Tibial nerve (tissue), 3 donors: ENCODE measurements at regions not wholly inside any gene's neighbourhood (a gene's known extent, or its start where the extent isn't known, plus 50 kb on each side); places are given as distances from the start of the nearest gene placed in this dataset.

Experiments used
- POLR2A ChIP-seq, 2 donors: fragments of 450-650 bp; IDR thresholded peaks; one replicate each; pipeline ENCODE4 v1.6.1; 2017; ENCODE audit warnings: antibody characterized with exemption in 2 of 2, mild to moderate bottlenecking in 2 of 2, moderate library complexity in 2 of 2
- TF ChIP-seq, protein P1 (sequence below), 5 experiments: fragments of 200-600 bp in 3 of 5; fragments of 450-650 bp in 2 of 5; sonication (generic) in 3 of 5; IDR thresholded peaks; one replicate each; pipeline ENCODE4 v1.5.1; 2016 to 2019; ENCODE audit warnings: antibody characterized with exemption in 5 of 5, mild to moderate bottlenecking in 3 of 5, moderate library complexity in 2 of 5

DNA sequence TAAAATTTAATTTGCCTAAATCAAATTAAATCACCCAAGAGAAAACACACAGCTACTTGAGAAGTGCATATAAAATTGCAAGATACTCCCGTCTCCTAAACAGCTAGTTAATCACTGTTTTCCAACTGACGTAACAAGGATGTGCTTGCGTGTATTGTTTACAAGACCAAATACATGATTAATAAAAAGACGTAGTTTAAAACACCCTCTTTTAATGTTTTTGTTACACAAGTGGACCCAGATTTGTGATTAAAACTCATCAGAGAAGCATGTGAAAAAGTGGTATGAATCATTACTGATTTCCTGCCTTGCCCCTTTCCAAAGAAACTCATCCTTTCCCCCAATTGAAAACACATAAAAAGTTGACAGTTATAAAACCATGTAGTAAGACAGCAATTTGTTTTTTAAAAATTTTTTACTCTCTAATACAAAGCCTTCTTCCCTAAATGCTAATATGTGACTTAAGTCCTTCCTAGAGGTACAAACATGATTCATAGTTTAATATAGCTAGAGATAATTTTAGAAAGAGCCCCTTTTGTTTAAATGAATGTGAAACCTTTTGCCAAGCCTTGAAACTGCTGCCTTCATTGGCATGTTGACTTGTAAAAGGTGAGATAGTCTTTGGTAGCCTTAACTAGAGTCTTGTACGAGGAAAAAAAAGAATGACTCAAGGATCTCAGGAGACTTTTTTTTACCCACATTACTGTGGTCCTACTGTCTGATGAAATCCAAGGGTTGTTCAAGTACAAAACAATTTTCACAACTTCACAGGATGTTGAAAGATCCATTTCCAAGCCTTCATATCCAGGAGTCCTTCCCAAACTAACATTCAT lies 61.4 kb upstream of the FST start:
- TF ChIP-seq POLR2A (IDR thresholded peaks at IDR 0.05) = no peak
- TF ChIP-seq, protein P1, sequence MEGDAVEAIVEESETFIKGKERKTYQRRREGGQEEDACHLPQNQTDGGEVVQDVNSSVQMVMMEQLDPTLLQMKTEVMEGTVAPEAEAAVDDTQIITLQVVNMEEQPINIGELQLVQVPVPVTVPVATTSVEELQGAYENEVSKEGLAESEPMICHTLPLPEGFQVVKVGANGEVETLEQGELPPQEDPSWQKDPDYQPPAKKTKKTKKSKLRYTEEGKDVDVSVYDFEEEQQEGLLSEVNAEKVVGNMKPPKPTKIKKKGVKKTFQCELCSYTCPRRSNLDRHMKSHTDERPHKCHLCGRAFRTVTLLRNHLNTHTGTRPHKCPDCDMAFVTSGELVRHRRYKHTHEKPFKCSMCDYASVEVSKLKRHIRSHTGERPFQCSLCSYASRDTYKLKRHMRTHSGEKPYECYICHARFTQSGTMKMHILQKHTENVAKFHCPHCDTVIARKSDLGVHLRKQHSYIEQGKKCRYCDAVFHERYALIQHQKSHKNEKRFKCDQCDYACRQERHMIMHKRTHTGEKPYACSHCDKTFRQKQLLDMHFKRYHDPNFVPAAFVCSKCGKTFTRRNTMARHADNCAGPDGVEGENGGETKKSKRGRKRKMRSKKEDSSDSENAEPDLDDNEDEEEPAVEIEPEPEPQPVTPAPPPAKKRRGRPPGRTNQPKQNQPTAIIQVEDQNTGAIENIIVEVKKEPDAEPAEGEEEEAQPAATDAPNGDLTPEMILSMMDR (IDR thresholded peaks at IDR 0.05) = no peak
